Stomach (tissue), 8 donors: ENCODE measurements at regions not wholly inside any gene's neighbourhood (a gene's known extent, or its start where the extent isn't known, plus 50 kb on each side); places are given as distances from the start of the nearest gene placed in this dataset.

Experiments used
- DNase-seq, 2 donors: peaks; one replicate each; pipeline versions ENCODE4 v3.0.0 to v3.0.0-alpha.2; 2013 to 2019
- H3K27ac ChIP-seq, 5 donors: fragments of 200-600 bp in 4 of 5; sonication (generic) in 4 of 5; one replicate each; pipeline ENCODE4 v1.5.1; 2013 to 2019; ENCODE audit warnings: mild to moderate bottlenecking in 1 of 5, moderate library complexity in 1 of 5
- H3K27me3 ChIP-seq, 3 donors: fragments of 200-600 bp; sonication (generic); one replicate each; pipeline ENCODE4 v1.5.1; 2017 to 2019; ENCODE audit warnings: mixed run types in 1 of 3
- H3K36me3 ChIP-seq, 4 donors: fragments of 200-600 bp; sonication (generic); 1 replicate in 3 of 4; 2 replicates in 1 of 4; pipeline ENCODE4 v1.5.1; 2016 to 2019
- H3K4me1 ChIP-seq, 4 donors: fragments of 200-600 bp; sonication (generic); one replicate each; pipeline ENCODE4 v1.5.1; 2016 to 2019
- H3K4me3 ChIP-seq, 4 donors: fragments of 200-600 bp; sonication (generic) in 3 of 4; one replicate each; pipeline ENCODE4 v1.5.1; 2016 to 2019; ENCODE audit warnings: mild to moderate bottlenecking in 1 of 4
- H3K9me3 ChIP-seq, 4 donors: fragments of 200-600 bp; sonication (generic); one replicate each; pipeline ENCODE4 v1.5.1; 2016 to 2019
- CTCF ChIP-seq, 7 experiments: fragments of 450-650 bp in 4 of 7; fragments of 200-600 bp in 3 of 7; sonication (generic) in 3 of 7; IDR thresholded peaks; one replicate each; pipeline ENCODE4 v1.5.1; 2016 to 2019; ENCODE audit warnings: antibody characterized with exemption in 7 of 7, control low read depth in 2 of 7, mild to moderate bottlenecking in 1 of 7
- EP300 ChIP-seq: sonication (generic); formaldehyde crosslinking; IDR thresholded peaks from one replicate; pipeline ENCODE4 v1.6.1; 2017; ENCODE audit warnings: antibody characterized with exemption
- POLR2A ChIP-seq, 4 donors: fragments of 450-650 bp; IDR thresholded peaks; one replicate each; pipeline ENCODE4 v1.6.1; 2016; ENCODE audit warnings: antibody characterized with exemption in 4 of 4, control low read depth in 2 of 4, mild to moderate bottlenecking in 1 of 4, moderate library complexity in 1 of 4
- POLR2AphosphoS5 ChIP-seq, 3 donors: sonication (generic); formaldehyde crosslinking; IDR thresholded peaks; one replicate each; pipeline ENCODE4 v1.6.1; 2016; ENCODE audit warnings: antibody characterized with exemption in 3 of 3
- WGBS, 5 donors: extraction: QIAGEN DNeasy Blood & Tissue Kit in 3 of 5; methylation state at CpG; one replicate each; pipeline versions ENCODE4 v1.1.5 to v1.1.7; 2013 to 2018; 5-methylcytosine and 5-hydroxymethylcytosine counted together
- intact Hi-C: fragments of 100-400 bp; cut with DNase I; formaldehyde crosslinking; loops from one replicate; pipeline ENCODE4 v1.15.1; 2023; ENCODE audit warnings: low total_unique reads
- donor health status: healthy with polysubstance abuse.
- donor health status: Bipolar disorder and iron deficiency.
- donor health status: healthy.

GRCh38 chrX:30060718-30061117 lies 154.6 kb upstream of the MAGEB2 start:
- Histone ChIP-seq H3K4me3 (no peak overlapping the region), H3K36me3 (no peaks in the 10 kb centered on the region), H3K4me1 (no peaks in the 10 kb centered on the region), H3K9me3 (no peaks in the 10 kb centered on the region), H3K27me3 (no peaks in the 10 kb centered on the region), H3K27ac (no peak overlapping the region)
- intact Hi-C loops, result no loop called here
- no peak for TF ChIP-seq POLR2AphosphoS5 (IDR thresholded peaks at IDR 0.05)
- no peak for TF ChIP-seq CTCF (IDR thresholded peaks at IDR 0.05)
- no peak for TF ChIP-seq EP300
- no peak for TF ChIP-seq POLR2A (IDR thresholded peaks at IDR 0.05)
- 15 to 42% (median 20%) methylated on average over 2 of the region's 2 CpGs for WGBS, 5 donors
- peak in 1 of 2 donors; percentile 29 for DNase-seq

- TF ChIP-seq POLR2AphosphoS5 (IDR thresholded peaks at IDR 0.05) (no peak), EP300 (no peak), CTCF (IDR thresholded peaks at IDR 0.05) (no peak), POLR2A (IDR thresholded peaks at IDR 0.05) (no peak)
- no peaks in the 10 kb centered on the region for H3K36me3 ChIP-seq
- no peaks in the 10 kb centered on the region for H3K4me1 ChIP-seq
- no peaks in the 10 kb centered on the region for H3K27me3 ChIP-seq
- WGBS, 5 donors, result 30 to 55% (median 42%) methylated on average over 2 of the region's 2 CpGs
- no peak for DNase-seq
- no peak overlapping the region for H3K4me3 ChIP-seq
- H3K27ac ChIP-seq, result no peak overlapping the region
- H3K9me3 ChIP-seq, result peaks cover 0 to 3% (median 0%) of the 10 kb centered on the region in 4 donors
- intact Hi-C loops, result no loop called here
Observed at GRCh38 chrX:30065226-30065625, 150.1 kb upstream of the MAGEB2 start.

GRCh38 chrX:30067677-30068076 lies 147.7 kb upstream of the MAGEB2 start:
- no peak for DNase-seq
- Histone ChIP-seq H3K9me3 (peaks cover 0 to 3% (median 0%) of the 10 kb centered on the region in 4 donors), H3K4me3 (no peak overlapping the region), H3K27me3 (no peaks in the 10 kb centered on the region), H3K27ac (no peak overlapping the region), H3K36me3 (no peaks in the 10 kb centered on the region), H3K4me1 (no peaks in the 10 kb centered on the region)
- intact Hi-C loops, result no loop called here
- TF ChIP-seq POLR2A (IDR thresholded peaks at IDR 0.05) (no peak), EP300 (no peak), POLR2AphosphoS5 (IDR thresholded peaks at IDR 0.05) (no peak), CTCF (IDR thresholded peaks at IDR 0.05) (no peak)
- 50 to 80% (median 75%) methylated on average over 2 to 4 of the region's 4 CpGs for WGBS, 5 donors

- no peak overlapping the region for H3K27ac ChIP-seq
- no peak overlapping the region for H3K4me3 ChIP-seq
- no peak for DNase-seq
- intact Hi-C loops, result no loop called here
- no peaks in the 10 kb centered on the region for H3K27me3 ChIP-seq
- no peaks in the 10 kb centered on the region for H3K36me3 ChIP-seq
- no peaks in the 10 kb centered on the region for H3K4me1 ChIP-seq
- 56 to 86% (median 75%) methylated on average over 1 of the region's 1 CpG for WGBS, 5 donors
- H3K9me3 ChIP-seq, result no peaks in the 10 kb centered on the region
- no peak for TF ChIP-seq POLR2AphosphoS5 (IDR thresholded peaks at IDR 0.05)
Observed at GRCh38 chrX:30085571-30085970, 129.8 kb upstream of the MAGEB2 start.

- intact Hi-C loops, result no loop called here
- Histone ChIP-seq H3K27ac (no peak overlapping the region), H3K4me1 (no peaks in the 10 kb centered on the region), H3K36me3 (no peaks in the 10 kb centered on the region), H3K27me3 (no peaks in the 10 kb centered on the region), H3K4me3 (no peak overlapping the region), H3K9me3 (peaks cover 0 to 3% (median 0%) of the 10 kb centered on the region in 4 donors)
- 33 to 72% (median 39%) methylated on average over 2 of the region's 2 CpGs for WGBS, 5 donors
- TF ChIP-seq POLR2A (IDR thresholded peaks at IDR 0.05) (no peak), CTCF (IDR thresholded peaks at IDR 0.05) (no peak), POLR2AphosphoS5 (IDR thresholded peaks at IDR 0.05) (no peak), EP300 (no peak)
- DNase-seq, result no peak
Observed at GRCh38 chrX:30111431-30111830, 103.9 kb upstream of the MAGEB2 start.
